Endodermal cell (in vitro differentiated cells): ENCODE measurements at regions not wholly inside any gene's neighbourhood (a gene's known extent, or its start where the extent isn't known, plus 50 kb on each side); places are given as distances from the start of the nearest gene placed in this dataset.

ENCODE experiments used
- DNase-seq: peaks from one replicate; pipeline ENCODE4 v3.0.0-alpha.2; 2017
- H3K27ac ChIP-seq: 2 replicates; pipeline ENCODE4 v1.5.1; 2013; ENCODE audit warnings: mild to moderate bottlenecking, low read depth, low read length, moderate library complexity
- H3K27me3 ChIP-seq: 2 replicates; pipeline ENCODE4 v1.6.1; 2013; ENCODE audit warnings: mild to moderate bottlenecking, low read length, moderate library complexity; ENCODE audit not compliant: insufficient read depth, control insufficient read depth, poor library complexity, severe bottlenecking
- H3K36me3 ChIP-seq: 2 replicates; pipeline ENCODE4 v1.7.0; 2013; ENCODE audit warnings: mild to moderate bottlenecking, low read length, moderate library complexity; ENCODE audit not compliant: control insufficient read depth, insufficient read depth
- H3K4me1 ChIP-seq: one replicate; pipeline ENCODE4 v1.7.0; 2013; ENCODE audit warnings: low read length; ENCODE audit not compliant: control insufficient read depth, insufficient read depth
- H3K4me3 ChIP-seq: 2 replicates; pipeline ENCODE4 v1.5.1; 2013; ENCODE audit warnings: mild to moderate bottlenecking, low read length, moderate library complexity
- H3K9ac ChIP-seq: 2 replicates; pipeline ENCODE4 v1.6.1; 2013; ENCODE audit warnings: mild to moderate bottlenecking, low read length, moderate library complexity; ENCODE audit not compliant: poor library complexity, severe bottlenecking; ENCODE audit errors: extremely low read depth
- H3K9me3 ChIP-seq: 2 replicates; pipeline ENCODE4 v1.6.1; 2013; ENCODE audit warnings: mild to moderate bottlenecking, low read length, moderate library complexity; ENCODE audit not compliant: control insufficient read depth
- H3K27ac Mint-ChIP-seq: 2 replicates; pipeline ENCODE4 v1.8.0; 2020; ENCODE audit warnings: mixed read lengths
- H3K27me3 Mint-ChIP-seq: 2 replicates; pipeline ENCODE4 v1.8.0; 2021; ENCODE audit warnings: mild to moderate bottlenecking, mixed read lengths; ENCODE audit not compliant: insufficient read depth
- H3K36me3 Mint-ChIP-seq: 2 replicates; pipeline ENCODE4 v1.8.0; 2020; ENCODE audit warnings: low read depth, mixed read lengths
- H3K4me1 Mint-ChIP-seq: 2 replicates; pipeline ENCODE4 v1.8.0; 2020; ENCODE audit warnings: mixed read lengths
- H3K4me3 Mint-ChIP-seq: 2 replicates; pipeline ENCODE4 v1.8.0; 2020; ENCODE audit warnings: mild to moderate bottlenecking, moderate library complexity, mixed read lengths
- H3K9me3 Mint-ChIP-seq: 2 replicates; pipeline ENCODE4 v1.8.0; 2020; ENCODE audit warnings: mild to moderate bottlenecking, mixed read lengths
- WGBS, 2 experiments: methylation state at CpG; one replicate each; pipeline versions ENCODE4 v1.1.5 to v1.1.7; 2013; ENCODE audit warnings: missing lambda C conversion rate in 2 of 2, mixed read lengths in 1 of 2; ENCODE audit not compliant: insufficient coverage in 1 of 2, insufficient read length in 1 of 2; 5-methylcytosine and 5-hydroxymethylcytosine counted together
- TF ChIP-seq, protein P1 (sequence below): fragments of 200-600 bp; sonication (generic); conservative IDR thresholded peaks from 2 replicates; pipeline ENCODE4 v1.5.0; 2021; ENCODE audit warnings: antibody characterized with exemption, mild to moderate bottlenecking

DNA sequence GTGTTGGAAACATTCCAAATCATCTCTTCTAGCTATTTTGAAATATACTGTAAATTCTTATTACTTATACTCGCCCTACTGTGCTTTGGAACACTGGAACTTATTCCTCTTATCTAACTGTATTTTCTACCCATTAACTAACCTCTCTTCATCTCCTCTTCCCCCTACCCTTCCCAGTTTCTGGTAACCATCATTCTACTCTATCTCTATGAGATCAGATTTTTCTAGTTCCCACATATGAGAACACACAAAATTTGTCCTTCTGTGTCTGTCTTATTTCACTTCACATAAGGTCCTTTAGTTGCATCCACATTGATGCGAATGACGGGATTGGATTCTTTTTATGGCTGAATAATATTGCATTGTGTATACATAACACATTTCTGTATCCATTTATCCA is 1003.8 kb upstream of the INTU start:
- Mint-ChIP-seq H3K27me3 (no peaks in the 10 kb centered on the region), H3K4me1 (no peaks in the 10 kb centered on the region), H3K36me3 (no peaks in the 10 kb centered on the region), H3K4me3 (no peak overlapping the region), H3K27ac (no peak overlapping the region), H3K9me3 (no peaks in the 10 kb centered on the region)
- 90 to 100% methylated on average over 1 to 3 of the region's 3 CpGs for WGBS, 2 experiments
- no peak overlapping the region for H3K27ac ChIP-seq
- no peaks in the 10 kb centered on the region for H3K9me3 ChIP-seq
- no peaks in the 10 kb centered on the region for H3K36me3 ChIP-seq
- H3K9ac ChIP-seq, result no peak overlapping the region
- DNase-seq, result no peak
- TF ChIP-seq, protein P1, sequence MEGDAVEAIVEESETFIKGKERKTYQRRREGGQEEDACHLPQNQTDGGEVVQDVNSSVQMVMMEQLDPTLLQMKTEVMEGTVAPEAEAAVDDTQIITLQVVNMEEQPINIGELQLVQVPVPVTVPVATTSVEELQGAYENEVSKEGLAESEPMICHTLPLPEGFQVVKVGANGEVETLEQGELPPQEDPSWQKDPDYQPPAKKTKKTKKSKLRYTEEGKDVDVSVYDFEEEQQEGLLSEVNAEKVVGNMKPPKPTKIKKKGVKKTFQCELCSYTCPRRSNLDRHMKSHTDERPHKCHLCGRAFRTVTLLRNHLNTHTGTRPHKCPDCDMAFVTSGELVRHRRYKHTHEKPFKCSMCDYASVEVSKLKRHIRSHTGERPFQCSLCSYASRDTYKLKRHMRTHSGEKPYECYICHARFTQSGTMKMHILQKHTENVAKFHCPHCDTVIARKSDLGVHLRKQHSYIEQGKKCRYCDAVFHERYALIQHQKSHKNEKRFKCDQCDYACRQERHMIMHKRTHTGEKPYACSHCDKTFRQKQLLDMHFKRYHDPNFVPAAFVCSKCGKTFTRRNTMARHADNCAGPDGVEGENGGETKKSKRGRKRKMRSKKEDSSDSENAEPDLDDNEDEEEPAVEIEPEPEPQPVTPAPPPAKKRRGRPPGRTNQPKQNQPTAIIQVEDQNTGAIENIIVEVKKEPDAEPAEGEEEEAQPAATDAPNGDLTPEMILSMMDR, result no peak
- no peak overlapping the region for H3K4me3 ChIP-seq
- no peaks in the 10 kb centered on the region for H3K27me3 ChIP-seq
- no peaks in the 10 kb centered on the region for H3K4me1 ChIP-seq

DNA sequence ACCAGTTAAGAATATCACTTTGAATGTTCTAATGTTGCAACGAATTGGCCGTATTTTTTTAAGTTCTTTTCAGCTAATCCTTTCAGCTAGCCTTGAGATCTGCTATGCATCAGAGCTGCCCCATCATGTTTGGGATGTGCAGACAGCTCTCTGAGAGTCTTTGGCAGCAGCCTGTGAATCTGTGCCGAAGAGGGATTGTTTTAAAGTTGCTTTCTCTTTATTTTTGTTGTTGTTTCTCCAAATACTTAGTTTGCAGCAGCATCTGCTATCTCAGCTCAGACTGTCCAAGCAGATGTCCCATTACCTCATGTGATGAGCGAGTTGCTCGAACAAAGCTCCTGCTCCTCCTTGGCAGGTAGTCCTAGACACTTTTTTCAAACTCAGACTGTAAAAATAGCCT is 1002.5 kb upstream of the INTU start:
- Mint-ChIP-seq H3K27me3 (no peaks in the 10 kb centered on the region), H3K36me3 (no peaks in the 10 kb centered on the region), H3K27ac (no peak overlapping the region), H3K9me3 (no peaks in the 10 kb centered on the region), H3K4me1 (no peaks in the 10 kb centered on the region), H3K4me3 (no peak overlapping the region)
- H3K9me3 ChIP-seq, result no peaks in the 10 kb centered on the region
- TF ChIP-seq, protein P1, result no peak
- no peak overlapping the region for H3K27ac ChIP-seq
- WGBS, 2 experiments, result 93% methylated on average over 4 to 5 of the region's 5 CpGs
- H3K4me1 ChIP-seq, result no peaks in the 10 kb centered on the region
- H3K4me3 ChIP-seq, result no peak overlapping the region
- no peaks in the 10 kb centered on the region for H3K36me3 ChIP-seq
- H3K27me3 ChIP-seq, result no peaks in the 10 kb centered on the region
- no peak overlapping the region for H3K9ac ChIP-seq
- no peak for DNase-seq

DNA sequence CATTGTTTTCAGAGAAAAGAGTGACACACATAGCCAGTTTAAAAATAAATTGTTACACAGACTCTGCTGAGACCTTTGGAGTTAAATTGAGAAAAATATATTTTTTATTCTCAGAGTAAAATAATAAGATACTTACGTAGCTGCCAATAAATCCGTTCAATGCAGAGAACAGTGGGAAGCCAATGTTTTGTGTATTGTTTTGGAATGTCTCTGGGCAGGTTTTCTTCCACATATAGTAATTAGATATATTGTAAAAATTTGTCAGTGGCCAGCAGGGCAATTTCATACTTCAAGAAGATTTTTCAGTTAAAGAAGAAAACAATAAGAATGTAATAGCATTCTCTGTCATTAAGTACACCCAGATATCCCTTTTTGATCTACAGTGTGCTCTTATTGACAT is 999.5 kb upstream of the INTU start:
- Histone ChIP-seq H3K4me3 (no peak overlapping the region), H3K4me1 (no peaks in the 10 kb centered on the region), H3K36me3 (no peaks in the 10 kb centered on the region), H3K9ac (no peak overlapping the region), H3K9me3 (no peaks in the 10 kb centered on the region), H3K27me3 (no peaks in the 10 kb centered on the region), H3K27ac (no peak overlapping the region)
- 83% methylated on average over 2 of the region's 2 CpGs; no CpG with 5 or more reads in 1 of the 2 experiments for WGBS, 2 experiments
- TF ChIP-seq, protein P1, result no peak
- Mint-ChIP-seq H3K4me1 (no peaks in the 10 kb centered on the region), H3K36me3 (no peaks in the 10 kb centered on the region), H3K27ac (no peak overlapping the region), H3K9me3 (no peaks in the 10 kb centered on the region), H3K4me3 (no peak overlapping the region), H3K27me3 (no peaks in the 10 kb centered on the region)
- no peak for DNase-seq
